ENCODE measurements at regions not wholly inside any gene's neighbourhood (a gene's known extent, or its start where the extent isn't known, plus 50 kb on each side); places are given as distances from the start of the nearest gene placed in this dataset.

- no peak for DNase-seq (ENCODE audit: low read depth)
Observed at GRCh38 chr2:200752332-200752731, 59.4 kb upstream of the BZW1 start.

GRCh38 chr2:200752835-200753234 is 58.9 kb upstream of the BZW1 start:
- no peak for DNase-seq (ENCODE audit: low read depth)

- peak; percentile 92 for DNase-seq (ENCODE audit: low read depth)
Observed at GRCh38 chr2:200756618-200757321, 54.9 kb upstream of the BZW1 start.

- no peak for DNase-seq (ENCODE audit: low read depth)
Observed at GRCh38 chr2:200757399-200757798, 54.3 kb upstream of the BZW1 start.

- DNase-seq (ENCODE audit: low read depth), result no peak
Observed at GRCh38 chr2:200758341-200758740, 53.4 kb upstream of the BZW1 start.

GRCh38 chr2:200761266-200761665 is 50.4 kb upstream of the BZW1 start:
- DNase-seq (ENCODE audit: low read depth), result no peak
